Immature natural killer cell (primary cell): ENCODE measurements at regions not wholly inside any gene's neighbourhood (a gene's known extent, or its start where the extent isn't known, plus 50 kb on each side); places are given as distances from the start of the nearest gene placed in this dataset.
"Not testable (repeated sequence)": the region's sequence is repeated elsewhere in the genome, so short reads cannot be mapped to it uniquely, and the experiment has no call there.

ENCODE experiments used
- DNase-seq, 3 donors: peaks; one replicate each; pipeline ENCODE4 v3.0.0; 2022; ENCODE audit warnings: mixed read lengths in 1 of 3
- H3K27ac Mint-ChIP-seq, 6 donors: one replicate each; pipeline ENCODE4 v1.8.0; 2020; ENCODE audit warnings: mixed read lengths in 6 of 6, mild to moderate bottlenecking in 5 of 6, inconsistent platforms in 4 of 6, moderate library complexity in 3 of 6
- H3K27me3 Mint-ChIP-seq, 3 donors: one replicate each; pipeline ENCODE4 v1.8.0; 2020 to 2021; ENCODE audit warnings: low read depth in 3 of 3, mild to moderate bottlenecking in 3 of 3, mixed read lengths in 3 of 3, moderate library complexity in 3 of 3, inconsistent platforms in 1 of 3
- H3K36me3 Mint-ChIP-seq, 3 donors: one replicate each; pipeline ENCODE4 v1.8.0; 2020; ENCODE audit warnings: mixed read lengths in 3 of 3, inconsistent platforms in 2 of 3, mild to moderate bottlenecking in 2 of 3
- H3K4me1 Mint-ChIP-seq, 2 donors: one replicate each; pipeline ENCODE4 v1.8.0; 2020; ENCODE audit warnings: inconsistent platforms in 2 of 2, mild to moderate bottlenecking in 2 of 2, mixed read lengths in 2 of 2, moderate library complexity in 1 of 2
- H3K4me3 Mint-ChIP-seq, 5 donors: one replicate each; pipeline ENCODE4 v1.8.0; 2020; ENCODE audit warnings: mild to moderate bottlenecking in 5 of 5, mixed read lengths in 5 of 5, inconsistent platforms in 3 of 5, moderate library complexity in 3 of 5
- H3K9me3 Mint-ChIP-seq, 6 donors: one replicate each; pipeline ENCODE4 v1.8.0; 2020; ENCODE audit warnings: mild to moderate bottlenecking in 6 of 6, mixed read lengths in 6 of 6, inconsistent platforms in 4 of 6, moderate library complexity in 3 of 6

DNA sequence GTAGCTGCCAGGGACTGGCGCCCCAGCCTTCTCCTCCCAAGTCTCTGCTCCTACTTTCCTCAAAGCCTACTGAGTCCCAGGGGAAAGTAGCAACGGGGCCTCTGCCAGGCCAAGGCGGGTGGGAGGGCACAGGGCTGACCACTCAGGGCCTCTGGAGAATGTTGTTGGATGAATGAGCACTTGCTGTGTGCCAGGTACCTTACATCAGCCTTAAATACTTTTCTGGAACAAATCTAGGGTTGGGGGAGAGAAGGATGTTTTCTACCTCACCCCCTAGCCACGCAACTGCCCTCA, 119.3 kb upstream of the ZBTB40 start:
- Mint-ChIP-seq H3K36me3 (no peaks in the 10 kb centered on the region), H3K4me1 (no peaks in the 10 kb centered on the region), H3K9me3 (peaks cover 0 to 2% (median 0%) of the 10 kb centered on the region in 6 donors), H3K27me3 (peaks cover 0 to 7% (median 6%) of the 10 kb centered on the region in 3 donors), H3K27ac (no peak overlapping the region), H3K4me3 (no peak overlapping the region)
- no peak for DNase-seq

DNA sequence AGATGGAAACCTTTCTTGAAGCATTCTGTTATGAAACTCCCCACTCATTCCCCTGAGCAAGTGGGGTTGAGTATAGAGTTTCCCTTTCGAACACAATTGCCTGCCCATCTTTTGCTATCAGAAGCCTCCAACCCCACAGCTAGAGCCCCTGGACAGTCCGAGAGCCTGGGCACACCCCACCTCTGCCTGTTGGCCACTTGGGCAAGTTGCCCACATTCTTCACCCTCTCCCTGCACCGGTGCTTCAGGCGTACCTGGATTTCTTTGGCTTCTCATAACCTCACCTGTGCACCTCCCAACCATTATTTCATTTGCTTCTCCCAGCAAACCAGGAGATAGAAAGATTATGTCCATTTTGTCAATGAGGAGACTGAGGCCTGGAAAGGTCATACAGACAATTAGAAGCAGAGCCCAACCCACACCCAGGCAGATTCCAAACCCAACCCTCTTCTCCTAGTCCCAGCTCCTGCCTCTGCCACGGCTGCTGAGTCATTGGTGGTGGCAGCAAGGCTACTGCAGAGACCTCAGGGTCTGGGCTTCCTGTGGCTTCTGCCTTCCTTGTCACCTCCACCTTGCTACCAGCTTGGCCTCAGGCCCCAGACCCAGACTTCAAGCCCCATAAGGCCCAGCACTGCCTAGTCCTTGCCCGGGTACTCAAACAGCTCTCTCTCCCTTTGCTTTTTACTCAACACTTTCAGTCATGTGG, 118.7 kb upstream of the ZBTB40 start:
- Mint-ChIP-seq H3K9me3 (peaks cover 0 to 2% (median 0%) of the 10 kb centered on the region in 6 donors), H3K4me1 (no peaks in the 10 kb centered on the region), H3K36me3 (no peaks in the 10 kb centered on the region), H3K27ac (no peak overlapping the region), H3K27me3 (peaks cover 0 to 7% (median 6%) of the 10 kb centered on the region in 3 donors), H3K4me3 (no peak overlapping the region)
- DNase-seq, result no peak

DNA sequence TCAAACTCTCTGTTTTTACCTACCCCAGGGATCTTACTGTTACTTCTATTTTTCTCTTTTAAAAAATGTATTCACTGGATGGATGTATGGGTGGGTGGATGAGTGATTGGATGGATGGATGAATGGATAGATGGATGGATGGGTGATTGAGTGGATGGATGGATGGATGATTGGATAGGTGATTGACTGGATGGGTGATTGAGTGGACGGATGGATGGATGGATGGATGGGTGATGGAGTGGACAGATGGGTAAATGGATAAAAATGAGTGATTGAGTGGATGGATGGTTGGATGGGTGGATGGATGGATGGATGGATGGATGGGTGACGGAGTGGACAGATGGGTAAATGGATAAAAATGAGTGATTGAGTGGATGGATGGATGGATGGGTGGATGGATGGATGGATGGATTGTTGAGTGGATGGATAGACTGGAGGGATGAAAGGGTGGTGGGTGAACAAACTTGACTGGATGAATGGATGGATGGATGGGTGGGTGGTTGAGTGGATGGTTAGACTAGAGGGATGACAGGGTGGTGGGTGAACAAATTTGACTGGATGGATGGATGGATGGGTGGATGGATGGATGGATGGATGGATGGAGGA, 118.0 kb upstream of the ZBTB40 start:
- no peak overlapping the region for H3K4me3 Mint-ChIP-seq
- DNase-seq, result no peak
- peaks cover 0 to 8% (median 7%) of the 10 kb centered on the region in 3 donors for H3K27me3 Mint-ChIP-seq
- H3K9me3 Mint-ChIP-seq, result peaks cover 0 to 2% (median 0%) of the 10 kb centered on the region in 6 donors
- no peaks in the 10 kb centered on the region for H3K4me1 Mint-ChIP-seq
- no peaks in the 10 kb centered on the region for H3K36me3 Mint-ChIP-seq
- H3K27ac Mint-ChIP-seq, result no peak overlapping the region

DNA sequence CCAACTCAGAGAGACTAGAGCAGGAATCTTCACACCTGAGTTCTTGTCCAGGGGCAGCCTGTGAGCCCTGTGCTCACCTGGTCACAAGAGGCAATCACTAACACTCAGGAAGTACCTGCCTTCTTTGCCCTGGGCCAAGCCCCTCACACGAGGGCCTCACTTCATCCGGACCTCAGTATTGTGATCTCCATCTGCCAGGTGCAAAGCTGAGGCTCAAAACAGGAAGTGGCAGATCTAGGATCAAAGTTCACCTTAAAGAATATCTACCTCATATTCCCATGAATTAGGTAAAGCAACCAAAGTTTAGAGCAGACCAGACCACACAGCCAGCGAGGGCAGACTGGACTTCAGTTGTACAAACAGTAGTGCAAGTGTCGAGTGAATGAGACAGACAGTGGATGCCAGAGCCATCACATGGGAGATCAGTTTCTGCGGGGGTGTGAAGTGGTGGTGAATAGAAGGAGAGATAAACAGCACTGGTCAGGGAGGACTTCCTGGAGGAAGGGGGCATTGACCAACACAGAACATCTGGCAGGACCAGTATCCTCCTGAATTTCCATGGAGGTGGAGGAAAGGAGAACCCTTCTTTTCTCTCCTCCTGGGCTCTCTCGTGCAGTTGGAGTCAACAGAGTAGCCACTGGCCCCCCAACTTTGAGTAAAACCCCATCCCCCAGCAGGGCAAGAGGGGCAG, 116.6 kb upstream of the ZBTB40 start:
- Mint-ChIP-seq H3K4me3 (no peak overlapping the region), H3K27ac (no peak overlapping the region), H3K9me3 (peaks cover 0 to 2% (median 0%) of the 10 kb centered on the region in 6 donors), H3K4me1 (peaks cover 2 to 6% of the 10 kb centered on the region in 2 donors), H3K27me3 (peaks cover 0 to 10% (median 9%) of the 10 kb centered on the region in 3 donors), H3K36me3 (no peaks in the 10 kb centered on the region)
- DNase-seq, result no peak

DNA sequence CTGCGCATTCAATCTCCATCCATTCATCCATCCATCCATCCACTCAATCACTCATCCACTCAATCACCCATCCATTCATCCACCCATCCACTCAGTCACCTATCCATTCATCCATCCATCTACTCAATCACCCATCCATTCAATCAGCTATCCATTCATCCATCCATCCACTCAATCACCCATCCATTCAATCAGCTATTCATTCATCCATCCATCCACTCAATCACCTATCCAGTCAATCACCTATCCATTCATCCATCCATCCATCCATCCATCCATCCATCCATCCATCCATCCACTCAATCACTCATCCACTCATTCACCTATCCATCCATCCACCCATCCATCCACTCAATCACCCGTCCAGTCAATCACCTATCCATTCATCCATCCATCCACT, 115.4 kb upstream of the ZBTB40 start:
- H3K27me3 Mint-ChIP-seq, H3K9me3 Mint-ChIP-seq, H3K27ac Mint-ChIP-seq, DNase-seq, H3K4me1 Mint-ChIP-seq, H3K36me3 Mint-ChIP-seq, H3K4me3 Mint-ChIP-seq: not testable (repeated sequence)

DNA sequence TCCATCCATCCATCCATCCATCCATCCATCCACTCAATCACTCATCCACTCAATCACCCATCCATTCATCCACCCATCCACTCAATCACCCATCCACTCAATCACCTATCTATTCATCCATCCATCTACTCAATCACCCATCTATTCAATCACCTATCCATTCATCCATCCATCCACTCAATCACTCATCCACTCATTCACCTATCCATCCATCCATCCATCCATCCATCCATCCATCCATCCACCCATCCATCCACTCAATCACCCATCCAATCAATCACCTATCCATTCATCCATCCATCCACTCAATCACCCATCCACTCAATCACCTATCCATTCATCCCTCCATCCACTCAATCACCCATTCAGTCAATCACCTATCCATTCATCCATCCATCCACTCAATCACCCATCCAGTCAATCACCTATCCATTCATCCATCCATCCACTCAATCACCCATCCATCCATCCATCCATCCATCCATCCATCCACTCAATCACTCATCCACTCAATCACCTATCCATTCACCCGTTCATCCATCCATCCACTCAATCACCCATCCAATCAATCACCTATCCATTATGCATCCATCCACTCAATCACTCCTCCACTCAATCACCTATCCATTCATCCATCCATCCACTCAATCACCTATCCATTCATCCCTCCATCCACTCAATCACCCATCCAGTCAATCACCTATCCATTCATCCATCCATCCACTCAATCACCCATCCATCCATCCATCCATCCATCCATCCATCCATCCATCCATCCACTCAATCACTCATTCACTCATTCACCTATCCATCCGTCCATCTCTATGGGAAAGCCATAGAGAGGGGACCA, 114.7 kb upstream of the ZBTB40 start:
- not testable (repeated sequence) for H3K27me3 Mint-ChIP-seq, H3K27ac Mint-ChIP-seq, DNase-seq, H3K4me3 Mint-ChIP-seq, H3K9me3 Mint-ChIP-seq, H3K36me3 Mint-ChIP-seq, H3K4me1 Mint-ChIP-seq

DNA sequence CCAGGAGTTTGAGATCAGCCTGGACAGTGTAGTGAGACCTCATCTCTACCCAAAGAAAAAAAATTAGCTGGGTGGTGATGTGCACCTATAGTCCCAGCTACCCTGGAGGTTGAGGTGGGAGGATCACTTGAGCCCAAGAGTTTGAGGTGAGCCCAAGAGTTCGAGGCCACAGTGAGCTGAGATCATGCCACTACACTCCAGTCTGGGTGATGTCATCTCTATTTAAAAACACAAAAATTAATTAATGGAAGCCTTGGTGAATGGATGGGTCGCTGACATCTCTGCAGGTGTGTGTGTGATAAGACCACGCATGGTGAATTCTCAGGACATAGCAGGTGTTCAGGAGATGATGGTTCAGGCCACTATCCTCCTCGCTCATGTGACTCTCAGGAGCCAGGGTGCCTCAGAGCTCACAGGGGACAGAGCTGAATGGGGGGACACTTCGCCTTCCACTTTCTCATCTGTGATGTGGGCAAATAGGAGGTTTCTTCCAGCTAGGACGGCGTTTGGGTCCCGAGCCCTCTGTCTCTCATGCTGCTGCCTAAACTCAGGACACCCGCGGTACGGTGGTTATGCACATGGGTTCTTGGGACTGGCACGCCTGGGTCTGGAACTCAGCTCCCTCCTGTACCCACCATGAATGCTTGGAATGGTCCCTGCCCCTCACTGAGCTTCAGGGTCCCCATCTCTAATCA, 113.4 kb upstream of the ZBTB40 start:
- DNase-seq, result no peak
- no peaks in the 10 kb centered on the region for H3K36me3 Mint-ChIP-seq
- H3K27ac Mint-ChIP-seq, result no peak overlapping the region
- H3K4me1 Mint-ChIP-seq, result peaks cover 6% of the 10 kb centered on the region in 2 donors
- peaks cover 0 to 2% (median 0%) of the 10 kb centered on the region in 6 donors for H3K9me3 Mint-ChIP-seq
- no peak overlapping the region for H3K4me3 Mint-ChIP-seq
- H3K27me3 Mint-ChIP-seq, result peaks cover 4 to 10% (median 9%) of the 10 kb centered on the region in 3 donors

DNA sequence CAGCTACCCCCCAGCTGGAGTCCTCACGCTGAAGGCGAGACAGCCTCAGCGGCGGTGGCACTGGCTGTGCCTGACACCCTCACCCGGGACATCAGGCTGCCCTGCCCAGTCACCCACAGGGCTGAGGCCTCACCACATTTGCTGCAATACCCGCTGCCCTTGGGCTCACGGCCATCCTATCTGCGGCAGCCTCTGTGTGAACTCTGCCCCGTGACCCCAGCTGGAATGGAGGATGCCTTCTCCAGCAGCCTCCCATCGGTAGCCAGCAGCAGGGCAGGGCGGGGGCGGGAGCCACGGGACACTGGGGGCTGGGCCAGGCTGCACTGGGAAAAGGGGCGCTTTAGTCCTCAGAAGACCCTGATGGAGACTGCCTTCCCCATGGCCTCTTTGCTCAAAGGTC, 112.4 kb upstream of the ZBTB40 start:
- Mint-ChIP-seq H3K4me3 (no peak overlapping the region), H3K9me3 (peaks cover 0 to 2% (median 0%) of the 10 kb centered on the region in 6 donors), H3K4me1 (peaks cover 6% of the 10 kb centered on the region in 2 donors), H3K27ac (no peak overlapping the region), H3K27me3 (peaks cover 3 to 8% (median 4%) of the 10 kb centered on the region in 3 donors), H3K36me3 (no peaks in the 10 kb centered on the region)
- no peak for DNase-seq

DNA sequence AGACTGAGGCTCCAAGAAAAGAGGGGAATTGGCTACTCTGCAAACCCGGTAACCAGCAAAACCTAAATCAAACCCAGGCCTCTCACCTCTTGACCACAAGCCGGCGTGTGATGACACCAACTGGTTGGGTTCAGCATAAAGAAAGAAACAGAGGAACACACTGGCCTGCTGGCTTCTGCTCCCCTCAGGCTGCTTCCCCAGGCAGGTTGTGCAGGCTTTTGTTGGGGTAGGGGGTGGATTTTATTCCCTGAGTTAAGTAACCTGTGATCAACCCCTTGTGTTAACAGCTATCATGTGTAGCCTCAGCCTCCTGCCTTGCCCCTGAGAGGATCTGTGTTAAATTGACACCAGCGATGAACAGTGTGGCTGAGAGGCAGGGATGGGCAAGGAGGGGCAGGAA, 111.6 kb upstream of the ZBTB40 start:
- Mint-ChIP-seq H3K4me3 (no peak overlapping the region), H3K4me1 (peaks cover 6% of the 10 kb centered on the region in 2 donors), H3K27ac (no peak overlapping the region), H3K36me3 (no peaks in the 10 kb centered on the region), H3K9me3 (peaks cover 0 to under 1% (median 0%) of the 10 kb centered on the region in 6 donors), H3K27me3 (peaks cover 4 to 8% (median 4%) of the 10 kb centered on the region in 3 donors)
- DNase-seq, result no peak

DNA sequence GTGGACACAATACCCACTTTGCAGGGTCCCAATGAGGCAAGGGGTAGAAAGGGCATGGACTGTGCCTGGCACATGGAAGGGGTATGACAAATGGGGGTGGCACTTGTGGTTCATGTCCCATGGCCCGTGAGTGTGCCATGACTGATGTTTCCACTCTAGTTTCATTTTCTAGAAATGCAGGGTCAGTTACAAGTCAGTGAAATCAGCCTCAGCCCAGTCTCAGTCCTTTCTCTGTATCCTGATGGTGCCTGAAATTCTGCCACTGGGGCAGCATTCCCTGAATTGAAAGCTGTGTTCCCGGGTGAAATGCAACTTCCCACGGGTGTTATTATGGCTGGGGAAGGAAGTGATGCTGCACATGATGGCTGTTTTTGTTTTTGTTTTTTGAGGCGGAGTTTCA, 110.8 kb upstream of the ZBTB40 start:
- H3K4me3 Mint-ChIP-seq, result no peak overlapping the region
- H3K27ac Mint-ChIP-seq, result no peak overlapping the region
- no peaks in the 10 kb centered on the region for H3K36me3 Mint-ChIP-seq
- no peaks in the 10 kb centered on the region for H3K9me3 Mint-ChIP-seq
- no peak for DNase-seq
- H3K4me1 Mint-ChIP-seq, result peaks cover 6% of the 10 kb centered on the region in 2 donors
- peaks cover 4 to 8% (median 6%) of the 10 kb centered on the region in 3 donors for H3K27me3 Mint-ChIP-seq

DNA sequence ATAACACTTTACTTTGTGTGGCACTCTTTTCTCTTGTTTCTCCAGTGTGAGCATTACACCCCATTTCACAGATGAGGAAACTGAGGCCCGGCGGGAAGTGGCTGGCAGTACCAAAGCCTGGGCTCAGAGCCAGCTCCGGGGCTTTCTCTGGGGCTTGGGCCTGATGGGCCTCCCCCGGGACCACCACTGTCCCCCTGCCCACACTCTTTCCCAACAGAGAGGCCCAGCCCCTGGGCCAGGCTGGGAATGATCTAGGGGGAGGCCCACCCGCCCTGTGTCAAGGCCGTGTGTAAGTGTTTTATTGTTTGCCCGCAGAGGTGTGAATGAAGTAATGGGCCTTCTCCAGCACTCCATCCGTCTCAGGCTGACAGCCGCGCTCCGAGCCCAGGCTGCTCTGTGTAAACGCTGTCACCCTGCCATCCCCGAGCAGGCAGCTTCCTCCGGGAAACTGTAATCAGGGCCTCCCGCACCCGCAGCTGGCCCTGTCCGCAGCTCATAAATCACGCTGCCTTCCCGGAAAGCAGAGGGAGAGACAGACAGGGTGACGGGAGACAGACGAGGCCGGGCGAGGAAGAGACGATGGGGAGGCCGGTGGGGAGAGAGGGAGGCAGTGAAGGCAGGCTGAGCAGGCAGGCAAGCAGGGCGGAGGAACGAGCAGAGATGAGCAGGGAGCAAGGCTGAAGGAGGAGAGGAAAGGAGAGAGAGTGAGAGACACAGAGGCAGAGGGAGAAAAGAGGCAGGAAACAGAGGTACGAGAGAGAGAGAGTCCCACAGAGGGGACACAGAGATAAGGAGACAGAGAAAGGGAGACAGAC, 109.7 kb upstream of the ZBTB40 start:
- no peak for DNase-seq
- H3K9me3 Mint-ChIP-seq, result no peaks in the 10 kb centered on the region
- no peaks in the 10 kb centered on the region for H3K36me3 Mint-ChIP-seq
- no peak overlapping the region for H3K4me3 Mint-ChIP-seq
- peaks cover 6% of the 10 kb centered on the region in 2 donors for H3K4me1 Mint-ChIP-seq
- peaks cover 4 to 8% (median 7%) of the 10 kb centered on the region in 3 donors for H3K27me3 Mint-ChIP-seq
- no peak overlapping the region for H3K27ac Mint-ChIP-seq

DNA sequence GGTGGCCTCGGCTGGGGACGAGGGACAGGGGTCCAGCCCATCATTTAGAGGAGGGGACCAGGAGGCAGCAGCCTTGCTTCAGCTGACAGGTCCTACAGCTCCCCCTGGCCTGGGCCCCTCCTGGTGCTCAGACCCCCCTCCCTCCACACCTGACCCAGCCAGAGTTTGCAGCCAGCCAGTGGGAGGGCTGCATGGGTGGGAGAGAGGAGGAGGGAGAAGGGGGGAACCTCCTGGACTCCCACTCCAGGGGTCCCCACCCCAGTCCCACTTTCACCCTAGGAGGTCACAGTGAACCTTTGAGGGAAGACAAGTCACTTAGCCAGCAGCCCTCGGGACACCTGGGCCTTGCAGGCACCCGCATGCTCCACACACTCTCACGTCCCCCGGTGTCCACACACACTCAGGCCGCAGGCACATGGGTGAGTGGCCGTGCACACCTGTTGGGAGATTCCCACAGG, 108.9 kb upstream of the ZBTB40 start:
- H3K27me3 Mint-ChIP-seq, result peaks cover 4 to 8% (median 7%) of the 10 kb centered on the region in 3 donors
- H3K4me3 Mint-ChIP-seq, result no peak overlapping the region
- H3K4me1 Mint-ChIP-seq, result peaks cover 6% of the 10 kb centered on the region in 2 donors
- no peak overlapping the region for H3K27ac Mint-ChIP-seq
- H3K36me3 Mint-ChIP-seq, result no peaks in the 10 kb centered on the region
- H3K9me3 Mint-ChIP-seq, result no peaks in the 10 kb centered on the region
- no peak for DNase-seq
